ENCODE measurements at regions not wholly inside any gene's neighbourhood (a gene's known extent, or its start where the extent isn't known, plus 50 kb on each side); places are given as distances from the start of the nearest gene placed in this dataset.

DNA sequence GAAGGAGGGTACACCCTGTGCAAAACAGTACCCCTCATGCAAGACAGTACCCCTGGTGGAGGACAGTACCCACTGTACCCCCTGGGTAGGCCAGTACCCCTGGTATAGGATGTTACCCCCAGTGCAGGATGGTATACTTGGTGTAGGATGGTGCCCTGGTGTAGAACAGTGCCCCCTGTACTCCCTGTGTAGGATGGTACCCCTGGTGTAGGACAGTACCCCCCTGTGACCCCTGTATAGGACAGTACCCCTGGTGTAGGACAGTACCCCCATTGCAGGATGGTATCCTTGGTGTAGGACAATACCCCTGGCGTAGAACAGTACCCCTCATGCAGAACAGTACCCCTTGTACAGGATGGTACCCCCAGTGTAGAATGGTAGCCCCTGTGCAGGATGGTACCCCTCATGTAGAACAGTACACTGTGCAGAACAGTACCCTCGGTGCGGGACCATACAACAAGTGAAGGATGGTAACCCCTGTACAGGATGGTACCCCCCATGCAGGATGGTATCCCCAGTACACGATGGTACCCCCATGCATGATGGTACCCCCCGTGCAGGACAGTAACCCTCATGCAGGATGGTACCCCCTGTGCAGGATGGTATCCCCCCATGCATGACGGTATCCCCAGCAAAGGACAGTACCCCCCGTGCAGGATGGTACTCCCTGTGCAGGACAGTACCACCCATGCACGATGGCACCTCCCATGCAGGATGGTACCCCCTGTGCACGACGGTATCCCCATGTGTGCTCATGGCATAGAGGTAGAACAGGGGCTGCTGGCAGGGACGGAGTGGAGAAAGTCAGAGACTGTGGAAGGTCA, 248.0 kb downstream of the DCDC2C start:
- H3K27ac Mint-ChIP-seq: no peak overlapping the region
- H3K4me1 Mint-ChIP-seq: no peaks in the 10 kb centered on the region
- DNase-seq (no peak), ATAC-seq (no peak)
- H3K36me3 Mint-ChIP-seq: no peaks in the 10 kb centered on the region
- CTCF ChIA-PET: no interaction called here
- H3K9me3 Mint-ChIP-seq (ENCODE audit: low read depth): peaks cover 10% of the 10 kb centered on the region
- H3K4me3 Mint-ChIP-seq: no peak overlapping the region
- H3K27me3 Mint-ChIP-seq: no peaks in the 10 kb centered on the region

DNA sequence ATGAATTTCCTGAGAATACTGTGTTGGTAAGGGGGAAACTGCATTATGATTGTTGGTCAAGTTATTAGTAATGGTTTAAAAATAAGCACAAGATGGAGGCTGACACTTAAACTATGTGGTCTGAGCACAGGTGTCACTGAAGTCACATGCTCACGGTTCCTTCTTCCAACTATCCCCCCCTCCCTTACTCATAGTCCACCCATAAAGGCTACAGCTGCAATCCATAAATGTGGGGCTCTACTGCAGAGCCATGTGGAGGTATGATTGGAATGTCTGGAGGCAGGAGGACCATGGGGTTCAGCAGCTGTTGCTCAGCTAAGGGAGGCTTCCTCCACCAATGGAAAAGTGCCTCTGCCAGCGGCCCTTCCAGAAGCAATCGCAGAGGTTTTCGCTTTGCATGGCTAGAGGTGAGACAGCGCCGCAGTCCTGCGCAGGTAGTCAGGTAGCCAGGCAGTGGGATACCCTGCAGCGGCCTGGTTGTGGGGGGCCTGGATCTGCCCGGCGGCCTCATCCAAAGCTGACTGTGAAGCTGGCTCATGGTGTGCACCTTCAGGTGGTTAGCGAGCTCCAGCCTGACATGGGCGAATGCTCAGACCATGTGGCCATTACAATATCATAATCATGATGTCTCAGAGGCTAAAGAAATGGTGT, 249.6 kb downstream of the DCDC2C start:
- Mint-ChIP-seq H3K27me3 (no peaks in the 10 kb centered on the region), H3K9me3 (ENCODE audit: low read depth) (peaks cover 9% of the 10 kb centered on the region), H3K4me3 (no peak overlapping the region), H3K27ac (no peak overlapping the region), H3K4me1 (no peaks in the 10 kb centered on the region), H3K36me3 (no peaks in the 10 kb centered on the region)
- CTCF ChIA-PET: no interaction called here
- ATAC-seq (no peak), DNase-seq (no peak)

DNA sequence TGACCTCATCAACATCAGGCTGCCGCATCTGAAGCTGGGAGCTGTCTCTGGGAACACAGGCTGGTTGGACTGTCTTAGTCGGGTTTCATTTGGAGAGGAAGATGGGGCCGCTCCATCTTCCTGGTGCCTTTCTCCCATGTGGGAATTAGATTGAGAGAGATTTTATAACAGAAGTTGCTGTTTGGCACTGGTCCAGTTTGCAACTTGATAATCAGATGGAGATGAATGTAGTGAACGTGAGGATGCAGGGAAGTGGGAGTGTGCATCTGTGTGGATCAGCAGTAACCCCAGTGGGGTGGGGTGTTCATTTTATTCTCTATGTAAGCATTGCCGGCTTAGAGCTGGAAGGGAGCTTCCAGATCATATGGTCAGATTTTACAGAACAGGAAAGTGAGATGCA, 250.9 kb downstream of the DCDC2C start:
- ATAC-seq (no peak), DNase-seq (no peak)
- Mint-ChIP-seq H3K4me1 (no peaks in the 10 kb centered on the region), H3K27me3 (no peaks in the 10 kb centered on the region), H3K4me3 (no peak overlapping the region), H3K27ac (no peak overlapping the region), H3K9me3 (ENCODE audit: low read depth) (peaks cover 6% of the 10 kb centered on the region), H3K36me3 (no peaks in the 10 kb centered on the region)
- CTCF ChIA-PET: no interaction called here

DNA sequence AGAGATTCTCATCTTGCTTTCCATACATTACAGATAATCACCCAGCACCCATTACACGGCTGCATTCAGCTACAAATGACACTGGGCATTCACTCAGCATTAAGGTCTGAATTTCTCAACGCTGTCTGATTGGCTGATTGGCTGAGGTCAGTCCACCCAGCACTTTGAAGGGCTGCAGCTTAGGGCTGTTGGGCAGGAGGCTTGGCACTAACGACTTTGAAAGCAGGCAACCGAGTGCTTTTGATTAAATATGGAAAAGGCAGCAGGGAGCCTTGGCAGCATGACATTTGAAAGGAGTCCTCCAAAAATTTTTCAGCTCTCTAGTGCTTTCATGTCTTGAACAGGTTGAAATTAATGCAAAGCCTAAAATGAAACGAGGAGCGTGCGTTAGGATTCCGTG, 253.0 kb downstream of the DCDC2C start:
- Mint-ChIP-seq H3K36me3 (no peaks in the 10 kb centered on the region), H3K4me1 (no peaks in the 10 kb centered on the region), H3K27me3 (no peaks in the 10 kb centered on the region), H3K9me3 (ENCODE audit: low read depth) (no peaks in the 10 kb centered on the region), H3K27ac (no peak overlapping the region), H3K4me3 (no peak overlapping the region)
- CTCF ChIA-PET: no interaction called here
- ATAC-seq (no peak), DNase-seq (no peak)

DNA sequence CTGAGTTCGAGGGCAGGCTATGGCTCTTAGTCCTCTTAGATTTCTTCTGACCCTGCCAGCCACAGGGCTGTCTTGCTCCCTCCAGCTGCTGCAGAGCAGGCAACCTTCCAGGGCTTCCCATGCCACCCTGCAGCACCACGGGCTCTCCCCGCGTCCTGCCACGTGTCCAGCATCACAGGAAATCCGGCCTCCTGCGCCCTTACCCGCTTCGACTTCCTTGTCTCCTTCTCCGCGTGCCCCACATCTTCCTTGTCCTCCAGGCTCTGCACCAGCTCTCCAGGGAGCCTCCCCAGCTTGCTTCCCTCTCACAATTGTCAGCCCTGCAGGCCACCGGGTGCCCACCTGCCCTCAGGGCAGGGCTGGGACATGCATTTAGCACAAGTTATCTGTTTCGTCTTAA, 253.5 kb downstream of the DCDC2C start:
- no peaks in the 10 kb centered on the region for H3K4me1 Mint-ChIP-seq
- ATAC-seq (no peak), DNase-seq (no peak)
- H3K36me3 Mint-ChIP-seq: no peaks in the 10 kb centered on the region
- H3K9me3 Mint-ChIP-seq (ENCODE audit: low read depth): no peaks in the 10 kb centered on the region
- no peak overlapping the region for H3K27ac Mint-ChIP-seq
- H3K4me3 Mint-ChIP-seq: no peak overlapping the region
- CTCF ChIA-PET: no interaction called here
- no peaks in the 10 kb centered on the region for H3K27me3 Mint-ChIP-seq

DNA sequence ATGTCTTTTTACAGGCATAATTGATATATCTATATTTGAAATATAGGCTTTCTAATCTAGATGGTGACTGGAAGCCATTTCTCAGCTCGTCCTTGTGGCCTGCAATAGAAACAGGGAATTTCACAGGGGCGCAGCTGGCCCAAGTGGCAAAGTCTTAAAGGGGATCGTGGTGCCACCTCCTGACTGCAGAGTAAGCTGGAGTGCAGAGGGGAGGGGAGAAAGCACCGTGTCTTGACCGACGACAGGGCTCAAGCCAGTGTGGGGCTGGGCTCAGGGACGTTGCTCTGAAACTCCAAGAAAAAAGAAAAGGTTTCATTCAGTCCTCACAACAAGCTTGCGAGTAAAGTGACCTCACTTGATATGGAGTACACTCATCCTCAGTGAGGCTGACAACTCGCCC, 255.1 kb downstream of the DCDC2C start:
- no peaks in the 10 kb centered on the region for H3K4me1 Mint-ChIP-seq
- ATAC-seq (no peak), DNase-seq (no peak)
- no peaks in the 10 kb centered on the region for H3K27me3 Mint-ChIP-seq
- H3K9me3 Mint-ChIP-seq (ENCODE audit: low read depth): no peaks in the 10 kb centered on the region
- no peak overlapping the region for H3K4me3 Mint-ChIP-seq
- no peak overlapping the region for H3K27ac Mint-ChIP-seq
- CTCF ChIA-PET: interaction anchor here (1.2 to 1.6 kb wide), 2 partner anchors 19 to 230 kb away, joined by 3 read pairs; no protein-coding TSS in a partner anchor
- no peaks in the 10 kb centered on the region for H3K36me3 Mint-ChIP-seq

DNA sequence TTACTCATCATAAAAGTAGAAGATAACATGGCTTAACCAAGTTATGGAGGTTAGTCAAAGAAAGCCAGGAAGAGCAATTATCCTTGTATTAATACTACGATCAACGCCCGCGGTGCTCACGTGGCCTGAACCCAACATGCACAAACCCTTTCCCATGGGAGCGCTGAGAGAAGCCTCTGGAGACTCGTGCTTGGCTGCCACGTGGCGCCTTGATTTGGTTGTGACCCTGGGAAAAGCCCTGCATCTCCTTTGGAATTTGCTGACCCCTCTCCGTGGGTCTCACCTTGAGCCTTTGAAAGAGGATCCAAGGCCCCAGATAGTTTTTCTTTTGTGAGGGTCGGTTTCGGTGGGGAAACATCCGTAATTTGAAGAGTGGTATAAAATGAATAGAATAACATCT, 255.6 kb downstream of the DCDC2C start:
- H3K36me3 Mint-ChIP-seq: no peaks in the 10 kb centered on the region
- H3K27me3 Mint-ChIP-seq: no peaks in the 10 kb centered on the region
- DNase-seq (no peak), ATAC-seq (no peak)
- CTCF ChIA-PET: interaction anchor here (1.1 to 1.6 kb wide), 3 partner anchors 19 to 1406 kb away, joined by 3 to 4 read pairs (median 3); no protein-coding TSS in a partner anchor
- H3K4me3 Mint-ChIP-seq: no peak overlapping the region
- no peaks in the 10 kb centered on the region for H3K4me1 Mint-ChIP-seq
- H3K27ac Mint-ChIP-seq: no peak overlapping the region
- H3K9me3 Mint-ChIP-seq (ENCODE audit: low read depth): no peaks in the 10 kb centered on the region

DNA sequence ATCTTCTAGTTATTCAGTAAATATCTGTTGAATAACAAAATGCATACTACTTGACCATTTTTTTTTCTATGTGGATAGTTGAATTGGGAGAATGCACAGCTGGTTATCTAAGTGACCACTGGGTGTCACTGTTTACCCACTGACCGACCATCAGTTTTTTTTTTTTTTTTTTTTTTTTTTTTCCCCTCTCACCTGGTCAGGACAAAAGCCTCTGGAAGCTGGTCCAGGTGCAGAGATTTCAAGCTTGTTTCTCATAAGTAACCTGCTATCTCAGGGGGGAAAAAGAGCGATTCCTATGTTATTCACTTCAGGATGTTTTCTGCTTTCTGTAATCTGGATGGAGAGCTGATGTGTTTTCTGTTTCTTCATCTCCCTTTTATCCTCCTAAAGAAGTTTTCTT, 256.0 kb downstream of the DCDC2C start:
- no peak for DNase-seq
- CTCF ChIA-PET: interaction anchor here (0.7 to 1.6 kb wide), 4 partner anchors 18 to 1406 kb away, joined by 3 to 4 read pairs (median 3); no protein-coding TSS in a partner anchor
- H3K36me3 Mint-ChIP-seq: no peaks in the 10 kb centered on the region
- H3K4me3 Mint-ChIP-seq: no peak overlapping the region
- H3K27ac Mint-ChIP-seq: no peak overlapping the region
- no peaks in the 10 kb centered on the region for H3K27me3 Mint-ChIP-seq
- no peaks in the 10 kb centered on the region for H3K9me3 Mint-ChIP-seq (ENCODE audit: low read depth)
- no peak for ATAC-seq
- H3K4me1 Mint-ChIP-seq: no peaks in the 10 kb centered on the region

DNA sequence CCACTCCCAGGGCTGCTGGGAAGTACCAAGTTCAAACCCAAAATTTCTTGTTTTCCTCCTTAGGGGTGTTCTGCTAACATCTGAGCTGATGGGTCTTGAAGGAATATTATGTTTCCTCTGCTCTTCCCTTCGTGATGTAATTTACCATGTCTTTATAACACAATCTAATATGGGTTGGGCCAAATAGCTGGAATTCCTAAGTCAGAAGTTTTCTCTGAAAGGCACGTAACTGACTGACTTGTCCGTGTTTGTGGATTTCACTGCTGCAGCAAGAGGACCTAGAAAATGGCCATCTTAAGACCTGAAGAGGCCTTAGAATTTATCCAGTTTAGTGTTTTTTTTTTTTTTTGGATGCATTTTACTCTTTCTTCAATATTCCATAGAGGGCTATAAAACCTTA, 256.7 kb downstream of the DCDC2C start:
- H3K27ac Mint-ChIP-seq: no peak overlapping the region
- DNase-seq (no peak), ATAC-seq (no peak)
- no peaks in the 10 kb centered on the region for H3K36me3 Mint-ChIP-seq
- H3K4me1 Mint-ChIP-seq: no peaks in the 10 kb centered on the region
- H3K4me3 Mint-ChIP-seq: no peak overlapping the region
- H3K9me3 Mint-ChIP-seq (ENCODE audit: low read depth): no peaks in the 10 kb centered on the region
- CTCF ChIA-PET: interaction anchor here (0.7 kb wide), 1 partner anchor 35 kb away, joined by 3 read pairs; no protein-coding TSS in a partner anchor
- H3K27me3 Mint-ChIP-seq: no peaks in the 10 kb centered on the region

DNA sequence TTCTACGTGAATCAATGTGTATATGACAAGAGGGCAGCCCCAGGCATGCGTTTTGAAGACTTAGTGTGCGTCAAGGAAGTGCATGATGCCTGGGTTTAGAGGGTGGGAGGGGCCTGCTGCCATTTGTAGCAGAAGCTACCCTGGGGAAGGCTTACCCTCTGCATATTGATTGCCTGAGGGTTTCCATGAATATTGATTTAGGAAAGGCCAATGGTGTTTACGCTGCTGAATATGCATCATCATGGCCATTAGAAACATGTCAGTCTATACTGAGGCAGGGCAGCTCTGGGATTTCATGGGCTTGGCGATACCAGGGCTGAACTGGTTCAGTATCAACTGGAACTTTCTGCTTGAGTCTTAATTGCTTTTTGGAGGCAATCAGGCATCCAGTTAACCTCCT, 259.3 kb downstream of the DCDC2C start:
- CTCF ChIA-PET: no interaction called here
- no peaks in the 10 kb centered on the region for H3K27me3 Mint-ChIP-seq

DNA sequence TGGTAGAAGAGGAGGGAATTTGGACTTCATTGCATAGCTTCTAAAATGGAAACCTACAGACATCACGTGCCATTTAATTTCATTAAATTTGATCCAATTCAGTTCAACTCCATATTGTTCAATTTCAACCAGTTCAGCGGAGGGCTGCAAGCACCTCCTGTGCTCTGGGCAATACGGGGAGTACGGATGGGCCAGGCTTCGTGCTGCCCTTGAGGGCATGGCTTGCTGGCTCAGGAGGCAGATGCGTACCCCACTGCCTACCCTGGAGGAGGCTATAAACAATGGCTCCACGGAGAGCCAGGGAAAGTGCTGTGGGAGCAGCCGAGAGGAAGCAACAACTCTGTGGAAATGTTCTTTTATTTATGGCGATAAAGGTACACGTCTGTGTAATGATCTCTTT, 261.8 kb downstream of the DCDC2C start:
- no peak overlapping the region for H3K27ac Mint-ChIP-seq

More for the DNA sequence above, 259.3 kb downstream of the DCDC2C start:
- no peak for ATAC-seq
- H3K36me3 Mint-ChIP-seq: no peaks in the 10 kb centered on the region
- H3K27ac Mint-ChIP-seq: no peak overlapping the region
- H3K4me1 Mint-ChIP-seq: no peaks in the 10 kb centered on the region
- no peak for DNase-seq
- no peak overlapping the region for H3K4me3 Mint-ChIP-seq
- no peaks in the 10 kb centered on the region for H3K9me3 Mint-ChIP-seq (ENCODE audit: low read depth)

DNA sequence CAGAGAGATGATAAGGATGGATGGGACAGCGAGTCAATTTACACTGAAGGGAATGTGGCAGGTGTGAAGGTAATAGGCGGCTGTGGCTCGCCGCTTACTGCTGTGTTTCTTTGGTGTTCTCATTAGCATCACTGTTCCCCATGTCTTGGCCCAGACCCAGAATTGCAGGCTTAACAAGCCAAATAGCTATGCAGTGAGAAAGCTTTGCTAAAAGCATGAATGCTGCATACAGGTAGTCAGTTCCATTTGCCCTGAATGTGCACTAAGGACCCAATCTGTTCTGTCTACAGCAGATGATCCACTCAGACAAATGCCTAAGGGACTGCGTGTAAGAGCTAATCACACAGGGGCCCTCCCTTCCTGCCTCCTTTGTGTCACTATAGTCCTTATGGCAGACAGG, 262.6 kb downstream of the DCDC2C start:
- Mint-ChIP-seq H3K9me3 (ENCODE audit: low read depth) (no peaks in the 10 kb centered on the region), H3K27ac (no peak overlapping the region), H3K27me3 (no peaks in the 10 kb centered on the region), H3K4me3 (no peak overlapping the region), H3K36me3 (no peaks in the 10 kb centered on the region), H3K4me1 (no peaks in the 10 kb centered on the region)
- DNase-seq: no peak
- ATAC-seq: no peak
- CTCF ChIA-PET: no interaction called here

More for the DNA sequence above, 261.8 kb downstream of the DCDC2C start:
- ATAC-seq (no peak), DNase-seq (no peak)
- CTCF ChIA-PET: no interaction called here
- Mint-ChIP-seq H3K4me1 (no peaks in the 10 kb centered on the region), H3K4me3 (no peak overlapping the region), H3K9me3 (ENCODE audit: low read depth) (no peaks in the 10 kb centered on the region), H3K27me3 (no peaks in the 10 kb centered on the region), H3K36me3 (no peaks in the 10 kb centered on the region)

DNA sequence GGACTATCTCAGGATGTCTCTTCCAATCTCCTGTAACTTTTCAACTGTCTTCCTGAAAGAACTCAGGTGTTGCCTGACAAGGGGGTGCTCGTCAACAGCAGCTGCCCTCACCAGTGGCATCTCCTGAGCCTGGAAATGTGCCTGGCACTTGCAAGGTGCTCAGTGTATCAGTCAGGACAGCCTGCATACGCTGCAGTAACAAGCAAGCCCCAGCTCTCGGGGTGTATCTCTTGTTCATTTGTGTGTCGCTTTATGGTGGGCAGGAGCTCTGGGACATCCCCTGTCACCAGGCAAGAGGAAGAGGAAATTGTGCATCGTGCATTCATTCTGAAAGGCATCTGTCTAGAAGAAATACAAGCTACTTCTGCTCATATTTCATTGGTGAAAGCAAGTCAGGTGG, 263.1 kb downstream of the DCDC2C start:
- no peaks in the 10 kb centered on the region for H3K36me3 Mint-ChIP-seq
- H3K27ac Mint-ChIP-seq: no peak overlapping the region
- no peak for ATAC-seq
- no peaks in the 10 kb centered on the region for H3K27me3 Mint-ChIP-seq
- H3K4me3 Mint-ChIP-seq: no peak overlapping the region
- no peaks in the 10 kb centered on the region for H3K9me3 Mint-ChIP-seq (ENCODE audit: low read depth)
- H3K4me1 Mint-ChIP-seq: no peaks in the 10 kb centered on the region
- no peak for DNase-seq
- CTCF ChIA-PET: no interaction called here

DNA sequence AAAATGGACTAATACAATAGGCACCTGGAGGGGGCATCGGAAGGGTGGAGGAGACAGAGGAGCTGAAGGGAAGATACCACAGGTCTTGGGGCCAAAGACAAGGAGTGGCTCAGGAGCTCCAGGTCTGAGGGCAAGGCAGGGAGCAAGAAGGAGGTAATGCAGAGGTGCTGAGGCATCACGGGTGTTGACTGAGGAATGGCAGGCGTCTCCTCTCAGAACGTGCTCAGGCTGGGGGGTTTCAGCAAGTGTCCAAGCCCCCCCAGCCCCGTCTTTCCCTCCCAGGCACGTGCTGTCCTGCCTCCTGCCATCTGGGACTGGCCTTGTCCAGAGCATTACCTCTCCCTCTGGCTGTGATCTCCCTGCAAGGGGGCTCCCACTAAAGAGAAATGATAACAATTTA, 265.4 kb downstream of the DCDC2C start:
- DNase-seq (no peak), ATAC-seq (no peak)
- Mint-ChIP-seq H3K36me3 (no peaks in the 10 kb centered on the region), H3K27ac (no peak overlapping the region), H3K9me3 (ENCODE audit: low read depth) (no peaks in the 10 kb centered on the region), H3K27me3 (no peaks in the 10 kb centered on the region), H3K4me1 (no peaks in the 10 kb centered on the region), H3K4me3 (no peak overlapping the region)
- CTCF ChIA-PET: no interaction called here
